ENCODE measurements at regions not wholly inside any gene's neighbourhood (a gene's known extent, or its start where the extent isn't known, plus 50 kb on each side); places are given as distances from the start of the nearest gene placed in this dataset.
A peak's percentile ranks its signal among the peaks of the same experiment; 100 is the strongest.

GRCh38 chr1:25038699-25039098 lies 108.6 kb upstream of the RUNX3 start:
- Mint-ChIP-seq H3K4me3 (peak overlapping the region; percentile 23), H3K4me1 (ENCODE audit: low read depth) (peaks cover 31% of the 10 kb centered on the region), H3K9me3 (no peaks in the 10 kb centered on the region), H3K27ac (peak overlapping the region; percentile 73), H3K27me3 (no peaks in the 10 kb centered on the region), H3K36me3 (ENCODE audit: low read depth) (peaks cover 18% of the 10 kb centered on the region)

GRCh38 chr1:25037174-25038074 lies 107.3 kb upstream of the RUNX3 start:
- no peaks in the 10 kb centered on the region for H3K27me3 Mint-ChIP-seq
- no peaks in the 10 kb centered on the region for H3K9me3 Mint-ChIP-seq
- peak overlapping the region; percentile 41 for H3K4me3 Mint-ChIP-seq
- peaks cover 24% of the 10 kb centered on the region for H3K36me3 Mint-ChIP-seq (ENCODE audit: low read depth)
- peaks cover 31% of the 10 kb centered on the region for H3K4me1 Mint-ChIP-seq (ENCODE audit: low read depth)
- peak overlapping the region; percentile 36 for H3K27ac Mint-ChIP-seq

- Mint-ChIP-seq H3K27ac (no peak overlapping the region), H3K4me1 (ENCODE audit: low read depth) (peaks cover 24% of the 10 kb centered on the region), H3K9me3 (no peaks in the 10 kb centered on the region), H3K36me3 (ENCODE audit: low read depth) (peaks cover 24% of the 10 kb centered on the region), H3K4me3 (no peak overlapping the region), H3K27me3 (no peaks in the 10 kb centered on the region)
Measured at GRCh38 chr1:25036117-25036546, 106.1 kb upstream of the RUNX3 start.

GRCh38 chr1:25035523-25036116 lies 105.5 kb upstream of the RUNX3 start:
- no peak overlapping the region for H3K4me3 Mint-ChIP-seq

GRCh38 chr1:25034736-25035522 lies 104.9 kb upstream of the RUNX3 start:
- peaks cover 18% of the 10 kb centered on the region for H3K36me3 Mint-ChIP-seq (ENCODE audit: low read depth)
- no peaks in the 10 kb centered on the region for H3K9me3 Mint-ChIP-seq
- H3K4me1 Mint-ChIP-seq (ENCODE audit: low read depth): peaks cover 18% of the 10 kb centered on the region
- H3K27me3 Mint-ChIP-seq: no peaks in the 10 kb centered on the region
- no peak overlapping the region for H3K4me3 Mint-ChIP-seq
- H3K27ac Mint-ChIP-seq: no peak overlapping the region

More at GRCh38 chr1:25035523-25036116, 105.5 kb upstream of the RUNX3 start:
- H3K9me3 Mint-ChIP-seq: no peaks in the 10 kb centered on the region
- H3K27ac Mint-ChIP-seq: no peak overlapping the region
- no peaks in the 10 kb centered on the region for H3K27me3 Mint-ChIP-seq
- peaks cover 18% of the 10 kb centered on the region for H3K4me1 Mint-ChIP-seq (ENCODE audit: low read depth)
- H3K36me3 Mint-ChIP-seq (ENCODE audit: low read depth): peaks cover 19% of the 10 kb centered on the region

- Mint-ChIP-seq H3K9me3 (no peaks in the 10 kb centered on the region), H3K27me3 (no peaks in the 10 kb centered on the region), H3K36me3 (ENCODE audit: low read depth) (peaks cover 18% of the 10 kb centered on the region), H3K4me1 (ENCODE audit: low read depth) (peaks cover 14% of the 10 kb centered on the region), H3K27ac (no peak overlapping the region), H3K4me3 (no peak overlapping the region)
Measured at GRCh38 chr1:25033828-25034705, 104.0 kb upstream of the RUNX3 start.

- Mint-ChIP-seq H3K4me3 (no peak overlapping the region), H3K4me1 (ENCODE audit: low read depth) (peaks cover 6% of the 10 kb centered on the region), H3K27ac (no peak overlapping the region), H3K27me3 (no peaks in the 10 kb centered on the region), H3K9me3 (no peaks in the 10 kb centered on the region), H3K36me3 (ENCODE audit: low read depth) (peaks cover 14% of the 10 kb centered on the region)
Measured at GRCh38 chr1:25033030-25033827, 103.2 kb upstream of the RUNX3 start.

GRCh38 chr1:25031966-25032667 lies 102.0 kb upstream of the RUNX3 start:
- Mint-ChIP-seq H3K27ac (no peak overlapping the region), H3K36me3 (ENCODE audit: low read depth) (peaks cover 11% of the 10 kb centered on the region), H3K9me3 (no peaks in the 10 kb centered on the region), H3K4me1 (ENCODE audit: low read depth) (no peaks in the 10 kb centered on the region), H3K27me3 (no peaks in the 10 kb centered on the region), H3K4me3 (no peak overlapping the region)

- Mint-ChIP-seq H3K36me3 (ENCODE audit: low read depth) (peaks cover 9% of the 10 kb centered on the region), H3K4me1 (ENCODE audit: low read depth) (no peaks in the 10 kb centered on the region), H3K27ac (no peak overlapping the region), H3K27me3 (no peaks in the 10 kb centered on the region), H3K4me3 (no peak overlapping the region), H3K9me3 (no peaks in the 10 kb centered on the region)
Measured at GRCh38 chr1:25031601-25031965, 101.5 kb upstream of the RUNX3 start.

GRCh38 chr1:25030674-25031589 lies 100.9 kb upstream of the RUNX3 start:
- no peaks in the 10 kb centered on the region for H3K27me3 Mint-ChIP-seq
- H3K27ac Mint-ChIP-seq: peak overlapping the region; percentile 99
- peaks cover 9% of the 10 kb centered on the region for H3K36me3 Mint-ChIP-seq (ENCODE audit: low read depth)
- H3K9me3 Mint-ChIP-seq: no peaks in the 10 kb centered on the region
- peaks cover under 1% of the 10 kb centered on the region for H3K4me1 Mint-ChIP-seq (ENCODE audit: low read depth)
- peak overlapping the region; percentile 63 for H3K4me3 Mint-ChIP-seq

GRCh38 chr1:25030012-25030411 lies 99.9 kb upstream of the RUNX3 start:
- Mint-ChIP-seq H3K27ac (peak overlapping the region; percentile 99), H3K36me3 (ENCODE audit: low read depth) (peaks cover 9% of the 10 kb centered on the region), H3K4me1 (ENCODE audit: low read depth) (peaks cover 10% of the 10 kb centered on the region), H3K4me3 (peak overlapping the region; percentile 79), H3K9me3 (no peaks in the 10 kb centered on the region), H3K27me3 (no peaks in the 10 kb centered on the region)

GRCh38 chr1:25028907-25029599 lies 99.0 kb upstream of the RUNX3 start:
- peak overlapping the region; percentile 79 for H3K4me3 Mint-ChIP-seq
- peaks cover 9% of the 10 kb centered on the region for H3K36me3 Mint-ChIP-seq (ENCODE audit: low read depth)
- peaks cover 19% of the 10 kb centered on the region for H3K4me1 Mint-ChIP-seq (ENCODE audit: low read depth)
- H3K27ac Mint-ChIP-seq: peak overlapping the region; percentile 99
- no peaks in the 10 kb centered on the region for H3K9me3 Mint-ChIP-seq
- H3K27me3 Mint-ChIP-seq: no peaks in the 10 kb centered on the region

Data from stimulated activated naive CD8-positive, alpha-beta T cell treated with anti-CD3 and anti-CD28 coated beads, Interleukin-15, Interleukin-2, amounts not matched to agents 100 ng/mL and 50 ng/mL, for 24 hours (primary cell).